Inflammatory macrophage treated with lipopolysaccharide for 1 hour (primary cell): ENCODE measurements at regions not wholly inside any gene's neighbourhood (a gene's known extent, or its start where the extent isn't known, plus 50 kb on each side); places are given as distances from the start of the nearest gene placed in this dataset.
"Not testable (repeated sequence)": the region's sequence is repeated elsewhere in the genome, so short reads cannot be mapped to it uniquely, and the experiment has no call there.

Source experiments
- DNase-seq, 2 donors: peaks; one replicate each; pipeline ENCODE4 v3.0.0-alpha.2; 2020 to 2022

DNA sequence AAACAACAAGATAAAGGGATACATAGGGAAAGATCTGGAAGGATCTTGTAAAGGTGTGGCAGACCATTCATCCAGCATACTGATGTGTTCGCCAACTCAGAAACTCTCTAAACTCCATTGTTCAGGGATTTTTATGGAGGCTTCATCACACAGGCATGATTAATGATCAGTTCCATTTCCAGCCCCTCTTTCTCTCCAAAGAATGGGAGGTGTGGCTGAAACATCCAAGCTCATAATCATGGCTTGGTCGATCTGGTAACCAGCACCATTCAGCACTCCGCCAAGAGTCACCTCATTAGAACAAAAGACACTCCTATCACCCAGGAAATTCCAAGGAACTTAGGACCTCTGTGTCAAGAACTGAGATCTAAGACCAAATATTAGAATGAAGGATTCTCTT, 180.6 kb upstream of the RNPC3 start:
- DNase-seq = no peak

DNA sequence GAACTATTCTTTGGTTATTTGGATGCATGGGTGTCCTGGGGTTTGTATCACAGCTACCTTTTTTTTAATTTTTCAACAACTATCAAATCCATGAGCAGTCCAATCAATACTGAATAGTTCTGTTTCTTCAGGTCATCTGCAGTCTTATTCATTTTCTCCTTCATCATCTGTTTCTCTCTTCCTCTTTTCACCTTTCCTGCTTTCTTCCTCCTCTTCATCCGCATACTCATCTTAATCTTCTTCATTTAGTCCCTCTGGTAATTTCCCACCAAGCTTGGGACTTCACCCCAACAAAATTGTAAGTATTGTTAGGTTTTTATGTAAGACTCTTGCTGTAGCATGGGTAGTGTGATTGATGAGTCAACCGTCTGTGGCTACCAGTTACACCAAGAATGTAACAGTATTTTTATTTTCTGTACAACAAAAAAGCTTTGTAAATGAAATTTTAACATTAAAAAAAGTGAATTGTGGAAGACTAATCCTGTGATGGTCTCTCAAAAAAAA, 184.1 kb upstream of the RNPC3 start:
- DNase-seq = no peak

DNA sequence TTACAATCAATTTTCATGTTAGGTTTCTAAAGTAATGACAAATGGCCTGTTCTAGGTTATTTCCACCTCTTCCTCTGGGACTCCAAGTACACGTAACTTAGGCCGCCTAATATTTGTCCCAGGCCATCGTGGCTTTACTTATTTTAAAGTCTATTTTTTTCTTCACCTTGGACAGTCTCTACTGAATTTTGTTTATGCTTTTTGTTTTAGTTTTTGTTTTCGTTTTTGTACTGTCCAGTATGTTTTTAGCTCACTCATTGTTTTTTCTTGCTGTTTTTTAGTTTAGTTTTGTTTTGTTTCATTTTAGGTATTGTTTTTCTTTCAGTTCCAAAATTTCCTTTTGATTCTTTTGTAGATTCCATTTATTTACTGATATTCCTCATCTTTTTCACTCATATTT, 187.7 kb upstream of the RNPC3 start:
- DNase-seq = no peak

DNA sequence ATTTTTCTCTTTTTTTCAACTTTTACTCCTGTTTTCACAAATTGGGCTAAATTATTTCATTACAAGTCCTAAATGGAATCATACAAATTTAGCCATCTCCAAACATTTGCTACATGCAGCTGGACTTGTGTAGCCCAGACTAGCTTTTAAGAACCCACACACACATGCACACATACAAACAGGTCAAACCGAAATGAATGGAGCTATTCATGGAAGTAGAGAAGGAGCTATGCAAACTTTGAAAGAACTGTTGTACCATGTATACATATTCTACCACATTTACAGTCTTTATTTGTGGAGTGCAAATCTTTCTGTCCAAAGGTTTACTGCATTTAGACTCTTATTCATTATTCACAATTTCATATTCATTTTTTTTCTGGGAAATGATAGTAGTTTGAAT, 189.1 kb upstream of the RNPC3 start:
- no peak for DNase-seq

DNA sequence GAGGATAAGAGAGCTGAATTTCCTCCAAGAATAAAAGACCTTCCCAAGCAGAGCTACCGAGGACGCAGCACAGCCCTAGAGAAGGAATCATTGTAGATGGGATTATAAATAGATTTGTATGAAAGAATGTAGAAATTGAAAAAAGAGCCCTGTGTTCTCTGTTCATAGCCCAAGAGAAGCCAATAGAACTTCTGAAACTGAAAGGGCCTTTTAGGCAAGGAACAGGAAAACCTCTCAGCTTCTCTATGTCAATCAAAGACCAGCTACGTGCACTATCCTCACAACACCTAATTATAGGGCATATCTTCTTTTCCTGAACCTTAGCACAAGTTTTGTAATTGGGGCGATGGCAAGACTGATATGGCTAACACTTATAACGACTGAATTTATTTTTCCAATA, 192.4 kb upstream of the RNPC3 start:
- DNase-seq = no peak

DNA sequence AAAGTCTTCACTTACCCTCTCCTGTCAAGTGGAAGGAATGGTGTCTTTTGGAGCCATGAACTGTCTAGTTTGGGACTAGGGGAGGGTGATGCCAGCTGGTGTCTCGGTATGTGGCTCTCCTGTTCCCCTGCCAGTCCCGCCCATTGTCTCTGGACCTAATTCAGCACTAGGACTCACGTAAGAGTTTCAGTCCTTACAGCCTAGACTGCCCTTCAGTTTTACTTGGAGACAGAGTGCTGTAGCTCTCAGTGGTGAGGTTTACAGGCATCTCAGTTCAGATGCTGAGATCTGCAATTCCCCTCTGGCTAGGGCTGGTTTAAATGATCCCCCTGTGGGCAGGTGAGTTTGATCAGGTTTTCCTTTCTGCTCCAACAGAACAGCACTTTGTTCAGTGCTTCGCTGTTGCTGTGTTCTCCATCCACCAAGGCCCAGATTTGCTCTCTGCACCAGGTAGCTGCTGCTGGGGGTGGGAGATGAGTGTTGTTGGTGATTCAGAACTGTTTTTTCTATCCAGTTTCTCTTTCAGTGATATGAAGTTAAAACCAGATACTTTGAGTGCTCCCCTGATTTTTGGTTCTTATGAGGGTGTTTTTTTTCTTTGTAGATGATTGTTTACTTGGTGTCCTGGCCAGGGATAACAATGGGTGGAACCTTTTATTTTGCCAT, 198.3 kb upstream of the RNPC3 start:
- no peak for DNase-seq

DNA sequence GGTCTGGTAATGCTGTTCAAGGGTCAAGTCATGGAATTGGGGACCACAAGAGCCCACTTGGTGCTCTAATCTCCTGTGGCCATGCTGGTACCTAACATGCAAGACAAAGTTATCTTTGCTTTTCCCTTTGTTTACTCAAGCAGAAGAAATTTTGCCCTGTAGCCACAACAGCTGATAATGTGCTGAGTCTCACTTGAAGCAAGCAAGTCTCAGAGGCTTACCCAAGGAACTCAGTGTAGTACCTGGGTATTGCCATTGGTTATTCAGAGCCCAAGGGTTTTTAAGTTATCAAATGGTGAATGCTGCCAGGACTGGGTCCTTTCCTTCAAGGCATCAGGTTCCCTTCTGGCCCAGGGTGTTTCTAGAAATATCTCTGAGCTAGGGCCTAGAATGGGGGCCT, 198.9 kb upstream of the RNPC3 start:
- no peak for DNase-seq

DNA sequence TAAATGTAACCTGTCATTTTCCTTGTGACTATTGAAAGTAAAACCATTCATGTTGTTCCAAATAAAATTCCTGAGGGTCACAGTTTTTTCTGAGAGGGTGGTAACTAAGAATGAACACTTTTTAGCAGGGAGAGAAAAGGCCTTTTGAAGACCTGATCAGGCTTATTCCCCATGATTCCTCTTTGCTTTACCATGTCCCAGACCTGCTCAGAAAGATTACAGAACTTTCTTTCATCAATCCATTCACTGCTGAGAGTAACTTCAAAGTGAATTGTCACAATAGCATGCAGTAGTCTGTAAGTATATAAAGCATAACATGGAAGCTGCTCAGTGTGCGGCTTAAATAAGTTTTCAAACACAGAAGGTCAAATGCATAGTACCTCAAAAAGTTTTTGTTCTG, 201.5 kb upstream of the COL11A1 start:
- DNase-seq = no peak

DNA sequence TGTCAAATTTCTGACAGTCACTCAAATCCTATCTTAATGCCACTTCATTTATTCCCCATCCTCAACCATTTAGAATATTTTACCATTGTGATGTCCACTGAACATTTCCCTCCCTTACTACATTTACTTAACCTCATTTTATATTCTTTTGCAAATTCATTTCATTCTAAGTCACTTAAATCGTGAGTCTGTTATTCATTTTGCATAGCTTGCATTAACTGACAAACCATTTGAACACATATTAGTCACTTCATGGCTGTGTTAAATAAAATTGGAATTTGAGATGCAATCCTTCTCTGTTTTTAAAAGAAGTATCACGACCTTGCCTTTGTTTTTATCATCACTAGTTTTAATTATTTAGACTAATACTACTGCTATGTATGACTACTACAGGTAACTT, 199.4 kb upstream of the COL11A1 start:
- no peak for DNase-seq

DNA sequence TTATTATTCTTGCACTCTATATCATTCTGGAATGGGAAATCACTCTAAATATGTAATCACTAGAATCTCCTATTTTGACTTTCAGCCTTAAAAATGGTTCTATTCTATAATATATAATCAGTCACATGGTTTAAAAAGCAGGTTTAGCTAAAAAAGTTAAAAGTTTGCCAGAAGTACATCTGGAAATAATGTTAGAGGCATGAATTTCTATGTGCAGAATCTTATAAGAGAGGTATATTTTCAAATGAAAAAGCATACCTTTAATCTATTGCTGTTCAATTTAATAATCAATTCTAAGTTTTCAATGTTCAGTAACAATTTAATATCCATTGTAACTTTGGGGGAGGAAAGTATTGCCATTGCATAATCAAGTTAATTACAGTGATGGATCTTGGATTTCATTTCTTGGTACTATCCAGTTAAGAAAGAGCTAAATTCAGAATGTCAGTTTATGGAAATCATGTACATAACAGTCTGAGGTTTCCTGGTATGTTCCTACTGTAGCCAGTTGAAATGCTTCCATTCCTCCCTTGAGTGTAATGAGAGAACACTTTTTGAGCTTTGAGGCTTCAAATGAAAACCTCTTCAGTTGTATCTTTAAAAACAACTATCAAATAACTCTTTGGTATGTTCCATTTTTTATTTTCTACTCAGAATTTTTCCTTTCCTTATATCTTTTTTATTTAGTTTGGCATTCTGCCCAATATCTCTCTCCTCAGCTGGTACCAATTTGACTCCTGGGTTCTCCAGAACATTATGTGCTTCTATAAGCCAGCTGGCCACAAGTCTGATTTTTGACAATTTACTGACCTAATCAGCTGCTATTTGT, 175.7 kb upstream of the COL11A1 start:
- no peak for DNase-seq

DNA sequence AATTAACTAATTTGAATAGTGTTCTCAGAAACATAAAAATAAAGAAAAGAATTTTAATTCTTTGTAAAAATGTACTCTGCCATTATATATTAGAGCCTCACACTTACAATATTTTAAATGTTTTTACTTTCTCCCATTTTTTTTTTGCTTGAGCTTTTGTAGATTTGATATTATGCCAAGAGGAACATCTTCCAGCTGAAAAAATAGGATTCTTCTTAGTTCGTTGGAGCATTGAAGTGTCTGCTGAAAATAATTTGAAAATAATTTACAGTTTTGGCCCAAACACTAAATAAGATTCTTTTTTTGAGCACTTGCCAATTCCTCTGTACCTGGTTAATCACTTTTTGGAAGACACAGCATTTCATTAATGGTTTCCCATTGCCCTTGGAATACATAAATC, 175.0 kb upstream of the COL11A1 start:
- no peak for DNase-seq

DNA sequence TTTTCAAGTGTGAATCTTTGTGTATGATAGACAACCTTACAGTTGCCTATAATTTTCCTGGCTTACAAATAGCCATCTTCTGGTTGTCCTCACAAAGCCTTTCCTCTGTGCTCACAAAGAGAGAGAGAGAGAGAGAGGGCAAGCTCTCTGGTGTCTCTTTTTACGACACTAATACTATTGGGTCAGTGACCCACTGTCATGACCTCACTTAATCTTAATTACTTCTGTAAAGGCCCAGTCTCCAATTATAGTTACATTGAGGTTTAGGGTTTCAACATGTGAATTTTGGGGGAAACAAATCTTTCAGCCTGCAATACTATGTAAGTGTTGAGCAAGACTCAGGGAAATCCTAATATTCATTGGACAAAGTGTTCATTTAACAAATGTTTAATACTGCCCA, 167.4 kb upstream of the COL11A1 start:
- DNase-seq = no peak

DNA sequence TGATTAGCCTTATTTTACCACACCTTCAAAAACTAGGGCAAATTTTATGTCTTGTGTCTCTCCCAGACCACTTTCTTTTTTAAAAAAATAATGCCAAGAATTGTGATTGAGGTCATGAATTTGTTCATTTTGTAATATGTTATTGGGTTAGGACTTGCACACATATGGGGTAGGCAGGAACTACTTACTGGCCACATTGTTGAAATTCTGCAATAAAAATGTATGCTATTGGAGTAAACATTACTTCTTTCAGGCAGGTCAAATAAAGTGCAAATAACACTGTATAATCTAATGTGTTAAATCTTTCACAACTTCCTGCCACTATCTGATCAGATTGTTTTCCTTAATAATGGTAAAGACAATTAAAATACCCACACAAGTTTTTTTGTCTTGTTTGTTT, 166.6 kb upstream of the COL11A1 start:
- no peak for DNase-seq

DNA sequence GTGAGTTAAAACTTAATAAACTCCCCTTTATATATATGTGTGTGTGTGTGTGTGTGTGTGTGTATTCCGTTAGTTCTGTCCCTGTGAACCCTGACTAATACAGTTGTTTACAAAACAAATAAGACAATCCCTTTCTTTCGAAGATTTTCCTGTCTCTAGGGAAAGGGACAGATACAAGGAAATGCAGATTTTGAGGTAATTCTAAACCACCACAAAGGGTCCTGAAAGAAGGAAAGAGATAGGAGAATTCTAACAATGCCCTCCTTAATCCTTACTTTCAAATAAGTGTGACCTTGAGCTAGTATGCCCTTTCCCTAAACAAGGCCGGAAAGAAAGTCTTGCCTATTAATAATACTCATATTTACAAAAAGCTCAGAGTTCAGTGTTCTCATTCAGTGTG, 164.8 kb upstream of the COL11A1 start:
- no peak for DNase-seq

DNA sequence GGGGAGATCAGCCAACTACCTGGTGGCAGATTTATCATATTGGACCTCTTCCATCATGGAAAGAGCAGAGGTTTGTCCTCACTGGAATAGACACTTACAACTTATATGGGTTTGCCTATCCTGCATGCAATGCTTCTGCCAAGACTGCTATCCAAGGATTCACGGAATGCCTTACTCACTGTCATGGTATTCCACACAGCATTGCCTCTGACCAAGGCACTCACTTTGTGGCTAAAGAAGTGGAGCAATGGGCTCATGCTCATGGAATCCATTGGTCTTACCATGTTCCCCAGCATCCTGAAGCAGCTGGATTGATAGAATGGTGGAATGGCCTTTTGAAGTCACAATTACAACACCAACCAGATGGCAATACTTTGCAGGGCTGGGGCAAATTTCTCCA, 163.1 kb upstream of the COL11A1 start:
- not testable (repeated sequence) for DNase-seq

DNA sequence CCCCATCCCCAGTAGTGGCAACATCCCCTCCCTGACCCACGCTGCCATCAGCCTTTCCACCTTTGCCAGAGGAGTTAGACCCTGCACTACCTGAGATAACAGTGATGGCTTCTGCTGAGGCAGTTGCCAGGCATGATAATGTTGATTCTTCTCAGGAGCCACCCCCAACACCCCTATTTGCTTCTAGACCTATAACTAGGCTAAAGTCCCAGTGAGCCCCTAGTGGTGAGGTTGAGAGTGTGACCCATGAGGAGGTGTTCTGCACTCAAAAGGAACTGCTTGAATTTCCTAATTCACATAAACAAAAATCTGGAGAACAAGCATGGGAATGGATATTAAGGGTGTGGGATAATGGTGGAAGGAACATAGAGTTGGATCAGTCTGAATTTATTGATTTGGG, 159.6 kb upstream of the COL11A1 start:
- no peak for DNase-seq

DNA sequence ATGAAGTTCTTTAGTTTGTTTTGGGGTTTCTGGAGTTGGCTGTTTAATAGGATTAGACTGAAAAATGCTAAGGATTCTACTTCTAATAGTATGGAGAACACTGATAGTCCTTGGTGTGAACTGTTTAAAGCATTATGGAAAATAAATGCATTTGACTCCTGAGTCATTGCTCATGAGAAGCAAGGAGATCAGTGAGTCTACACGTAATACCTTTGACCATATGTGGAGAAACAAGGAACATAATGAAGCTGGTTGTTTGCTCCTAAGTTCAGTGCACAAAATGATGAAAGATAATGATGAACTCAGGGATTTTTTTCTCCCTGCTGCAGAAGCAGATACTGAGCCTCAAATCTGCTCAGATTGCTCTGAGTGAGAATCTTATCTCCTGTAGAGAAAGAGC, 158.9 kb upstream of the COL11A1 start:
- no peak for DNase-seq

DNA sequence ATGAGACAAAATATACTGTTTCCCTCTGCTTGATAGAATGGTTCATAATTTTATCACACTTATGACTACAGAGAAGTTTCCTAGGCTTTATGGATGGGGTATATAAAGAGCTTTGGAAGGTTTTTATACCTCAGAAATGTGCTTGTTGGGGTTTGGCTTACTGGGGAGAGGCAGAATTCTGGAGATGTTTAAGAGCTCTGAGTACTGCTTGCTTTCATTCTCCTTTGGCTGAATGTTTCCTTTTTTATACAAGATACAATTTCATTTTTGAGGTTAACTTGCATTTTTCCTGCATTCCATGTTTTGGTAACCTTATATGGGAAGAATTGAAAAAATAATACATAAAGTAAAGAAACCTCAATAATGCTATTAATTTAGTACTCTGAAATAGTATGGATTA, 157.7 kb upstream of the COL11A1 start:
- no peak for DNase-seq

DNA sequence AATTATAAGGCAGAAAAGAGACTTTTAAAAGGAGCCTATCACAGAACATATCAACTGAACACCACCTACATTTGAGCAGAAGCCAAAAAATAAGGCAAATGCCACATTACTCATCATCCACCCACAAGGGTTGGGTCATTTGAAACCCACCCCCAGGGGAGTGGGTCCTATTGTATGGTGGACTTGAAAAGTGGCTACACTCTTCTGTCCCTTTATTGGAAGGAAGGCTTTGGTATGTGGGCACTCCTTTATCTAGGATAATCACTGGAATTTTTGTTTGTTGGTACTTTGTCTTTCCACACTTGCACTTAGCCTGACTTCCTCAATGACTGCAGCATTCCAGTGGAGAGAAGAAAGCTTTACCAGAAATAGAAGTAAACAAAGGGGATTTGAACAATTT, 157.2 kb upstream of the COL11A1 start:
- DNase-seq = no peak

DNA sequence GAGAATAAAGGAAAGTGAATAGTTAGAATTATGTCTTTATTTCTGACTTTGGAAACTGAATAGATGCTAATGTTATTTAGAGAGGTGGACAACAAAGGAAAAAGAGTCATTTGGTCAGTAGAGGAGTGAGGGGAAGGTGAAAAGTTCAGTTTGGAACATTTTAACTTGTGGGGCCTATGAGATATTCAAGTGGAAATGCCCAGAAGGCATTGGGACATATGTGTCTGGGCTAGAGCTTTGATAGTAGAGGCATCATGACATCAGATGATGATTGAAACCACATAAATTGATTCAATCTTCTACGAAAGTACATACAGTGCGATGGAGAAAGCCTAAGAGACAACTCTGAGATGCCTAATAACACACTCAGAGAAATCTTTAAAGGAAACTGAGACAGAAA, 151.7 kb upstream of the COL11A1 start:
- no peak for DNase-seq

DNA sequence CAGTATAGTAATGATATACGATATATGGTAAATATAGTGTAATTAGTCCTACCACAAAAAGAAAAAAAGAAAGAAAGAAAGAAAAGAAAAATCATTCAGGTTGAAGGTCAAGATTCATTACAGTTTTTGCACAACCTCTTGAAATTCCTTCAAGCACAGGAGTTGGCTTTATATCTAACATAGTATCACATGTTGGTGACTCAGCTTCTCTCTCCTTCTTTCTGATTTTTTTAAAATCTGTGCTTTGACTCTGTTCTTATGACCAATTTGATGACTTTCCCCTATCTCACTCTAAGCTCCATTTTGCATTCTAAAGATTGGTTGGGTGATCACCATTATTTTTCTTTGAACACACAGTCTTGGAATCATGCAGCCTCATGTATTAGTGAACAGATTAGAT, 148.2 kb upstream of the COL11A1 start:
- no peak for DNase-seq

DNA sequence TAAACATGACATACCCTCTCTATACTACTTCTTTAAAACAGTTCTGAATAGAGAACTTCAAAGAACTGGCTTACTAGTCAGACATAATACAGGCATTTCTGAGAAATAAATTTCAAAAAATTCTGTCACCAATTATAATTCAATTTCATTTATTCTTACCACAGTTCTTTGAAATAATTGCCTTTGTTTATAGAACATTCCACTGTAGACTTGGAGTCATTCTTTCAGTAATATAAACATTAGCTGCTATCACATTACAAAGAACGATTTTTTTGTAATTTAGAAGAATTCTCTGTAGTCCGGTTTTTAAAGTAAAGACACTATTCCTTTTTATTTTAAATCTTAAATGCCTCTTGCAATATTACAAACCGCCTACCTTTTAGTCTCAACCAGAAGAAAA, 146.4 kb upstream of the COL11A1 start:
- no peak for DNase-seq

DNA sequence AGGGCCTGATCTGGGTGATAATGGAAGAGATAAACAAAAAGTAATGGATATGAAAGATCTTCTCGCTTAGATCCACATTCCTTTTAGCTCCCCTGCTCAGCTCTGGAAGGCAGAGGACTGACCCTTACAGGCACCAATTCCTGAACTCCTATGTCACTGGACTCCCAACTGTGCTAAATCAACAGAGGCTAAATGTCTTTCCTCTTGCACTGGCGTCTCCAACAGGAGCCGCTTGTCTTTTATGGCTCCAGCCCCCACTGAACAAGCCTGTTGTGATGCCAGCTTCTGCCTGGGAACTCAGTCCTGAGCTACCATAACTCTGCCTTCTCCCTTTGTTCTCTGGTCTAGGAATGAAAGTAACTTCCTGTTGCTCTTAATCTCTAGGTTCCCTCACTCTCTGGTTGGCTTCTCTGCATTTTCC, 142.1 kb upstream of the COL11A1 start:
- no peak for DNase-seq

DNA sequence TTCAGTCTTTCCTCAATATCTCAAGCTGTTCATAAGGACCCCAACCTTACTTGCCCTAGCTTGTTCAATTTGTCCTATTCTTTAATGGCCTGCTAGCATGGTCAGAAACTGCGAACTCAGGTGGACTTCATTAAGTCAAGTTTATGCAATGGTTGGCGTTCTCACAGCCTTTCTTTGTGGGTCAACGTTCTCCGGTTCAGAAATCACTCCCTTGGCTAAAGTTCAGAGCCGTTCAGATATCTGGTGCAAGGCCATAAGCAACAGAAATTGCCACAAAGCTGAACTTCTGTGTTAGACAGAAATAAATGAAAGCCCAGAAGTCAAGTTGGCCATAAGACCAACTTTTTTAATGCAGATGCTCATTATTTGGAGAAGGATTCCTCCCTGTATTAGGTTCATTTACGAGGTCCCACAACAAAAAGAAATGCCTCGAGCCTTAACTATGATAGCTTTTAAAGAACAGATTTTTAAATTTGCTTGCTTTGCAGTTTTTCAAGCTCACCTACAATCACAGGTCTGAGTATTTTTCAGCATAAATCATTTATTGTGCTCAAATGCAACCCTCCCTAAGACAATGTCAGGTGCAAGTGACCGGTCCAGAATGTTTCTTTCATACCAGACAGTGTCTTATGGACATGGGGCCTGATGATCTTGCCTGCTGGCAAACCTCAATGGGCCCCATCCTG, 140.2 kb upstream of the COL11A1 start:
- no peak for DNase-seq
